NCI-H146 treated with DMSO at 0.1 percent for 48 hours (cell line): ENCODE measurements at regions not wholly inside any gene's neighbourhood (a gene's known extent, or its start where the extent isn't known, plus 50 kb on each side); places are given as distances from the start of the nearest gene placed in this dataset.

Source experiments
- DNase-seq: peaks from one replicate; lab custom pipeline; 2025; ENCODE audit not compliant: unreplicated experiment; lab: John Stamatoyannopoulos, UW

- peak; percentile 93 for DNase-seq
Observed at GRCh38 chr4:30837131-30837539, 117.0 kb downstream of the PCDH7 start.

- DNase-seq, result no peak
Observed at GRCh38 chr4:30837861-30838260, 117.7 kb downstream of the PCDH7 start.

GRCh38 chr4:30838331-30838730, 118.2 kb downstream of the PCDH7 start:
- DNase-seq, result no peak

- no peak for DNase-seq
Observed at GRCh38 chr4:30839583-30840520, 119.7 kb downstream of the PCDH7 start.

- no peak for DNase-seq
Observed at GRCh38 chr4:30840571-30840970, 120.4 kb downstream of the PCDH7 start.

GRCh38 chr4:30842142-30842541, 122.0 kb downstream of the PCDH7 start:
- no peak for DNase-seq

- no peak for DNase-seq
Observed at GRCh38 chr4:30842689-30843088, 122.5 kb downstream of the PCDH7 start.

GRCh38 chr4:30844861-30845582, 124.9 kb downstream of the PCDH7 start:
- DNase-seq, result no peak

- no peak for DNase-seq
Observed at GRCh38 chr4:30847167-30847566, 127.0 kb downstream of the PCDH7 start.

GRCh38 chr4:30847958-30848357, 127.8 kb downstream of the PCDH7 start:
- DNase-seq, result no peak

- no peak for DNase-seq
Observed at GRCh38 chr4:30854531-30854930, 134.4 kb downstream of the PCDH7 start.

- DNase-seq, result no peak
Observed at GRCh38 chr4:30855232-30855631, 135.1 kb downstream of the PCDH7 start.

GRCh38 chr4:30856795-30857564, 136.8 kb downstream of the PCDH7 start:
- DNase-seq, result no peak

GRCh38 chr4:30860978-30861377, 140.8 kb downstream of the PCDH7 start:
- DNase-seq, result no peak

- no peak for DNase-seq
Observed at GRCh38 chr4:30862196-30862595, 142.0 kb downstream of the PCDH7 start.

- DNase-seq, result no peak
Observed at GRCh38 chr4:30863021-30863420, 142.9 kb downstream of the PCDH7 start.

- no peak for DNase-seq
Observed at GRCh38 chr4:30865691-30866090, 145.5 kb downstream of the PCDH7 start.

- DNase-seq, result no peak
Observed at GRCh38 chr4:30866346-30866745, 146.2 kb downstream of the PCDH7 start.

- DNase-seq, result no peak
Observed at GRCh38 chr4:30866907-30867306, 146.7 kb downstream of the PCDH7 start.

- no peak for DNase-seq
Observed at GRCh38 chr4:30867427-30867826, 147.3 kb downstream of the PCDH7 start.

GRCh38 chr4:30868111-30868895, 148.1 kb downstream of the PCDH7 start:
- no peak for DNase-seq
